HCT116 (cell line): ENCODE measurements at regions not wholly inside any gene's neighbourhood (a gene's known extent, or its start where the extent isn't known, plus 50 kb on each side); places are given as distances from the start of the nearest gene placed in this dataset.

Experiments
- ATAC-seq: fragments of 200-7000 bp; cut with Tn5 transposase; 2 replicates; pipeline ENCODE4 v1.9.1; 2020; ENCODE audit warnings: mild to moderate bottlenecking, moderate library complexity
- BruUV-seq: library from RNA; stranded (reverse); fragments of 400-500 nt; replicated peaks from 2 replicates; lab custom pipeline; 2021; lab: Mats Ljungman, UMichigan
- CTCF ChIA-PET: fragments of 300-600 bp; sonication (Branson Sonifier 250); formaldehyde crosslinking; loops from one replicate; lab custom pipeline; 2021; ENCODE audit warnings: antibody characterized with exemption; lab: Charles Lee
- POLR2A ChIA-PET: fragments of 300-600, 350-600 bp; sonication (Branson Sonifier 250); formaldehyde crosslinking; loops from one replicate; lab custom pipeline; 2021; ENCODE audit warnings: antibody characterized with exemption; lab: Charles Lee
- RAD21 ChIA-PET, 2 experiments: fragments of 300-600 bp; sonication (Branson Sonifier 250); formaldehyde crosslinking; loops; one replicate each; lab custom pipeline; 2023; ENCODE audit warnings: low total read pairs in 2 of 2; ENCODE audit not compliant: uncharacterized antibody in 2 of 2, unreplicated experiment in 2 of 2, low non-redundant PET in 1 of 2; lab: Charles Lee
- DNase-seq: peaks from one replicate; pipeline ENCODE4 v3.0.0-alpha.2; 2010; ENCODE audit warnings: low read depth, low spot score
- H2AFZ ChIP-seq: fragments of 200-600 bp; shearing (Covaris generic), sonication (generic); 2 replicates; pipeline ENCODE4 v1.6.1; 2017; ENCODE audit warnings: low read depth, mixed run types, mixed read lengths, antibody characterized with exemption, low read length; ENCODE audit not compliant: poor library complexity, severe bottlenecking
- H3K27ac ChIP-seq: 2 replicates; pipeline ENCODE4 v1.5.1; 2012; ENCODE audit warnings: low read depth, low read length
- H3K27me3 ChIP-seq: fragments of 200-600 bp; sonication (generic); 2 replicates; pipeline ENCODE4 v1.6.1; 2016; ENCODE audit warnings: mixed run types, low read length, mixed read lengths; ENCODE audit not compliant: insufficient read depth
- H3K36me3 ChIP-seq, 2 experiments: fragments of 200-500 bp in 1 of 2; fragments of 200-600 bp in 1 of 2; sonication (Bioruptor generic) in 1 of 2; sonication (generic) in 1 of 2; 2 replicates each; pipeline versions ENCODE4 v1.5.1 to v1.6.1; 2014 to 2016; ENCODE audit warnings: low read length in 2 of 2, inconsistent platforms in 1 of 2, mixed read lengths in 1 of 2, mixed run types in 1 of 2; ENCODE audit not compliant: insufficient read depth in 2 of 2, control insufficient read depth in 1 of 2
- H3K4me1 ChIP-seq, 2 experiments: fragments of 200-600 bp in 1 of 2; sonication (generic) in 1 of 2; 2 replicates each; pipeline versions ENCODE4 v1.5.1 to v1.6.1; 2012 to 2017; ENCODE audit warnings: low read length in 2 of 2, inconsistent platforms in 1 of 2, mild to moderate bottlenecking in 1 of 2, mixed read lengths in 1 of 2, mixed run types in 1 of 2, moderate library complexity in 1 of 2; ENCODE audit not compliant: insufficient read depth in 2 of 2, control insufficient read depth in 1 of 2
- H3K4me2 ChIP-seq: fragments of 200-600 bp; sonication (generic); 2 replicates; pipeline ENCODE4 v1.6.1; 2017; ENCODE audit warnings: mixed run types, low read length, mixed read lengths
- H3K4me3 ChIP-seq, 2 experiments: fragments of 200-600 bp in 1 of 2; sonication (generic) in 1 of 2; replicated peaks in 1 of 2; 2 replicates each; pipeline ENCODE4 v1.5.1; 2011 to 2016; ENCODE audit warnings: low read length in 2 of 2, control low read depth in 1 of 2, low read depth in 1 of 2, mild to moderate bottlenecking in 1 of 2, mixed read lengths in 1 of 2, mixed run types in 1 of 2
- H3K79me2 ChIP-seq: fragments of 200-600 bp; sonication (generic); 2 replicates; pipeline ENCODE4 v1.6.1; 2017; ENCODE audit warnings: mild to moderate bottlenecking, mixed run types, low read length, moderate library complexity, mixed read lengths; ENCODE audit not compliant: insufficient read depth
- H3K9ac ChIP-seq: fragments of 200-600 bp; sonication (generic); 2 replicates; pipeline ENCODE4 v1.6.1; 2016; ENCODE audit warnings: low read length, mixed read lengths
- H3K9me2 ChIP-seq: fragments of 200-600 bp; sonication (generic), shearing (Covaris generic); 2 replicates; pipeline ENCODE4 v1.6.1; 2017; ENCODE audit warnings: mixed run types, mild to moderate bottlenecking, moderate library complexity; ENCODE audit not compliant: insufficient read depth
- H3K9me3 ChIP-seq, 2 experiments: fragments of 200-500 bp in 1 of 2; fragments of 200-600 bp in 1 of 2; sonication (Bioruptor generic) in 1 of 2; sonication (generic) in 1 of 2; 2 replicates each; pipeline ENCODE4 v1.6.1; 2014 to 2017; ENCODE audit warnings: low read length in 2 of 2, mixed read lengths in 2 of 2, inconsistent platforms in 1 of 2, low read depth in 1 of 2, mild to moderate bottlenecking in 1 of 2, mixed run types in 1 of 2, moderate library complexity in 1 of 2; ENCODE audit not compliant: control insufficient read depth in 1 of 2, insufficient read depth in 1 of 2
- H4K20me1 ChIP-seq: fragments of 200-600 bp; sonication (generic), shearing (Covaris generic); 2 replicates; pipeline ENCODE4 v1.6.1; 2017; ENCODE audit warnings: mixed run types, mild to moderate bottlenecking, moderate library complexity; ENCODE audit not compliant: insufficient read depth
- EGR1 ChIP-seq: IDR thresholded peaks from 2 replicates; pipeline ENCODE4 v1.6.1; 2012; ENCODE audit warnings: low read depth
- intact Hi-C: fragments of 100-400 bp; cut with micrococcal nuclease; formaldehyde crosslinking; loops from 2 replicates; pipeline ENCODE4 v1.10.0; 2022

GRCh38 chr18:67568166-67568565 is 51.6 kb upstream of the DSEL start:
- ATAC-seq (no peak), DNase-seq (no peak)
- Histone ChIP-seq H3K27ac (no peak overlapping the region), H4K20me1 (no peaks in the 10 kb centered on the region), H3K4me3 (no peak overlapping the region), H3K9ac (no peak overlapping the region), H3K79me2 (no peaks in the 10 kb centered on the region), H3K4me2 (no peak overlapping the region), H3K27me3 (no peaks in the 10 kb centered on the region), H3K4me1 (no peaks in the 10 kb centered on the region), H3K9me2 (no peaks in the 10 kb centered on the region), H2AFZ (no peak overlapping the region), H3K9me3 (peaks cover 0 to 23% of the 10 kb centered on the region in 2 experiments; a peak in 2 of 4 replicates), H3K36me3 (no peaks in the 10 kb centered on the region)
- RAD21 ChIA-PET: no interaction called here
- no TSS peak for BruUV-seq
- intact Hi-C loops: no loop called here
- POLR2A ChIA-PET: no interaction called here
- CTCF ChIA-PET: no interaction called here
- TF ChIP-seq EGR1: no peak
